ENCODE measurements at regions not wholly inside any gene's neighbourhood (a gene's known extent, or its start where the extent isn't known, plus 50 kb on each side); places are given as distances from the start of the nearest gene placed in this dataset.
A peak's percentile ranks its signal among the peaks of the same experiment; 100 is the strongest.

DNA sequence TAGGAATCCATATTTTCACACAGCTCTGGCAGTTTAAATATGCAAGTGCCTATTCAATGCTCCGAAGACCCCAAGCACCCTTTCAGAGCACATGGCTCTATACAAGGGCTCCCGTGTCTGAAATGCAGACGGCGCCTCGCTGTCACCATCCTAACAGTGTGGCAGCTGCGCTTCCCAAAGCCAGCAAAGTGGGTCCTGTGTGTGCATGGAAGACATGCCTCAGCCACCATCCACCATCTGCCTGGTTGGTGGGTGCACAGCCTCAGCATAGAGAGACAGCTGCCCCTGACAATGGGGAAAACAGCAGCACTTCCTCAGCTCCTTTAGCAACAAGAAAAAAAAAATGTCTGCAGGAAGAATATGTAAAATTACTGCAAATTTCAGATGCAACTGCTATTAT, 218.1 kb downstream of the SP3 start:
- ChIA-PET POLR2A (no interaction called here), CTCF (interaction anchor here (1.1 to 1.9 kb wide), 3 partner anchors 17 to 177 kb away, joined by 3 to 9 read pairs (median 3); no protein-coding TSS in a partner anchor)
- TF ChIP-seq SREBF2 (IDR thresholded peaks at IDR 0.05): no peak
- TF ChIP-seq ZFP36 (IDR thresholded peaks at IDR 0.05; ENCODE audit: borderline replicate concordance, partially characterized antibody): no peak
- no peak for TF ChIP-seq HOXB13 (CRISPR knock-in tag; IDR thresholded peaks at IDR 0.05; ENCODE audit: low read depth)
- no peak for TF ChIP-seq NFE2L2 (conservative IDR thresholded peaks at IDR 0.05; ENCODE audit: low read length)
- TF ChIP-seq BCL3 (IDR thresholded peaks at IDR 0.05): no peak
- no peak for TF ChIP-seq FOSB (CRISPR knock-in tag; IDR thresholded peaks at IDR 0.05)
- no peak for TF ChIP-seq HOXB5 (CRISPR knock-in tag; IDR thresholded peaks at IDR 0.05)
- no peak for TF ChIP-seq RARB (CRISPR knock-in tag; IDR thresholded peaks at IDR 0.05)
- TF ChIP-seq ESRRA (IDR thresholded peaks at IDR 0.05; ENCODE audit: borderline replicate concordance, low read length): no peak
- TF ChIP-seq, protein P1, sequence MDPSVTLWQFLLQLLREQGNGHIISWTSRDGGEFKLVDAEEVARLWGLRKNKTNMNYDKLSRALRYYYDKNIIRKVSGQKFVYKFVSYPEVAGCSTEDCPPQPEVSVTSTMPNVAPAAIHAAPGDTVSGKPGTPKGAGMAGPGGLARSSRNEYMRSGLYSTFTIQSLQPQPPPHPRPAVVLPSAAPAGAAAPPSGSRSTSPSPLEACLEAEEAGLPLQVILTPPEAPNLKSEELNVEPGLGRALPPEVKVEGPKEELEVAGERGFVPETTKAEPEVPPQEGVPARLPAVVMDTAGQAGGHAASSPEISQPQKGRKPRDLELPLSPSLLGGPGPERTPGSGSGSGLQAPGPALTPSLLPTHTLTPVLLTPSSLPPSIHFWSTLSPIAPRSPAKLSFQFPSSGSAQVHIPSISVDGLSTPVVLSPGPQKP (IDR thresholded peaks at IDR 0.05; ENCODE audit: low read depth, low read length): no peak
- no peak for TF ChIP-seq ZNF302 (CRISPR knock-in tag; IDR thresholded peaks at IDR 0.05)
- no peak for TF ChIP-seq MAZ (IDR thresholded peaks at IDR 0.05; ENCODE audit: borderline replicate concordance, low read depth, low read length)
- no peak for TF ChIP-seq PBX3 (IDR thresholded peaks at IDR 0.05)
- no peak for TF ChIP-seq HEYL (CRISPR knock-in tag; IDR thresholded peaks at IDR 0.05)
- TF ChIP-seq, protein P2, sequence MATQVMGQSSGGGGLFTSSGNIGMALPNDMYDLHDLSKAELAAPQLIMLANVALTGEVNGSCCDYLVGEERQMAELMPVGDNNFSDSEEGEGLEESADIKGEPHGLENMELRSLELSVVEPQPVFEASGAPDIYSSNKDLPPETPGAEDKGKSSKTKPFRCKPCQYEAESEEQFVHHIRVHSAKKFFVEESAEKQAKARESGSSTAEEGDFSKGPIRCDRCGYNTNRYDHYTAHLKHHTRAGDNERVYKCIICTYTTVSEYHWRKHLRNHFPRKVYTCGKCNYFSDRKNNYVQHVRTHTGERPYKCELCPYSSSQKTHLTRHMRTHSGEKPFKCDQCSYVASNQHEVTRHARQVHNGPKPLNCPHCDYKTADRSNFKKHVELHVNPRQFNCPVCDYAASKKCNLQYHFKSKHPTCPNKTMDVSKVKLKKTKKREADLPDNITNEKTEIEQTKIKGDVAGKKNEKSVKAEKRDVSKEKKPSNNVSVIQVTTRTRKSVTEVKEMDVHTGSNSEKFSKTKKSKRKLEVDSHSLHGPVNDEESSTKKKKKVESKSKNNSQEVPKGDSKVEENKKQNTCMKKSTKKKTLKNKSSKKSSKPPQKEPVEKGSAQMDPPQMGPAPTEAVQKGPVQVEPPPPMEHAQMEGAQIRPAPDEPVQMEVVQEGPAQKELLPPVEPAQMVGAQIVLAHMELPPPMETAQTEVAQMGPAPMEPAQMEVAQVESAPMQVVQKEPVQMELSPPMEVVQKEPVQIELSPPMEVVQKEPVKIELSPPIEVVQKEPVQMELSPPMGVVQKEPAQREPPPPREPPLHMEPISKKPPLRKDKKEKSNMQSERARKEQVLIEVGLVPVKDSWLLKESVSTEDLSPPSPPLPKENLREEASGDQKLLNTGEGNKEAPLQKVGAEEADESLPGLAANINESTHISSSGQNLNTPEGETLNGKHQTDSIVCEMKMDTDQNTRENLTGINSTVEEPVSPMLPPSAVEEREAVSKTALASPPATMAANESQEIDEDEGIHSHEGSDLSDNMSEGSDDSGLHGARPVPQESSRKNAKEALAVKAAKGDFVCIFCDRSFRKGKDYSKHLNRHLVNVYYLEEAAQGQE (IDR thresholded peaks at IDR 0.05): no peak
- TF ChIP-seq NPAS2 (CRISPR knock-in tag; IDR thresholded peaks at IDR 0.05; ENCODE audit: borderline replicate concordance): no peak
- no peak for TF ChIP-seq EHMT2 (IDR thresholded peaks at IDR 0.05; ENCODE audit: low read depth)
- TF ChIP-seq, protein P3, sequence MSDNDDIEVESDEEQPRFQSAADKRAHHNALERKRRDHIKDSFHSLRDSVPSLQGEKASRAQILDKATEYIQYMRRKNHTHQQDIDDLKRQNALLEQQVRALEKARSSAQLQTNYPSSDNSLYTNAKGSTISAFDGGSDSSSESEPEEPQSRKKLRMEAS (IDR thresholded peaks at IDR 0.05): no peak
- 95% methylated on average over 4 of the region's 6 CpGs for WGBS (ENCODE audit: missing lambda C conversion rate)
- H3K27ac ChIP-seq: no peak overlapping the region
- H3K4me1 ChIP-seq: 0 out of 3 replicates have a peak, but pooled peaks cover 1% of the 10 kb centered on the region
- no peak overlapping the region for H3K4me3 ChIP-seq
- peaks cover 7% of the 10 kb centered on the region; the same call in 1 of the 3 replicates for H3K9me3 ChIP-seq
- ATAC-seq (no peak), DNase-seq (ENCODE audit: low read depth in 1 of 2, low spot score in 1 of 2) (no peak), FAIRE-seq (no peak)
- no peak overlapping the region for H3K4me2 ChIP-seq

DNA sequence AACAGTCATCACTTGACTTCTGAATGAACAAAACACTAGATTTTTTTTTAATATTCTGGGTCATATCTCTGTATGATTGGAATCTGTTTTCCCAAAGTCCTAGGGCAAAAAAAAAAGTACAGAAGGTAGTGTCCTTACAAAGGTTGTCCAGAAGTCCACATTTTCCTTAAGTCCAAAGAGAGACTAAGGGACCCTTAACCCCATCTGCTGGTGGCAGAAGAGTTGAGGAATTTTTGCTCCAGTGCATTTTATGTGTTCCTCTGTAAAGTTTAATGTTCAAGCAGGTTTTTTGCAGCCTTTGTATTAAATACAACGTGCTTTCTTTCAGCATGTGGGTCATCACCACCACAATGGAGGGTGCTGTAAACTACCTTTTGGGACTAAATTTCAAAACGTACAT, 215.9 kb downstream of the SP3 start:
- ChIA-PET CTCF (interaction anchor here (0.9 to 2.4 kb wide), 11 partner anchors 13 to 943 kb away, joined by 3 to 10 read pairs (median 4); no protein-coding TSS in a partner anchor), POLR2A (no interaction called here)
- TF ChIP-seq ATOH8 (CRISPR knock-in tag; IDR thresholded peaks at IDR 0.05; ENCODE audit: low read depth) (no peak), NR3C1 (IDR thresholded peaks at IDR 0.05) (no peak), EHMT2 (IDR thresholded peaks at IDR 0.05; ENCODE audit: low read depth) (no peak), RAD21 (conservative IDR thresholded peaks at IDR 0.05 in 1 of 2, IDR thresholded peaks at IDR 0.05 in 1 of 2) (peak; percentile 73 to 77), SMC3 (IDR thresholded peaks at IDR 0.05) (peak; percentile 87)
- TF ChIP-seq, protein P4, sequence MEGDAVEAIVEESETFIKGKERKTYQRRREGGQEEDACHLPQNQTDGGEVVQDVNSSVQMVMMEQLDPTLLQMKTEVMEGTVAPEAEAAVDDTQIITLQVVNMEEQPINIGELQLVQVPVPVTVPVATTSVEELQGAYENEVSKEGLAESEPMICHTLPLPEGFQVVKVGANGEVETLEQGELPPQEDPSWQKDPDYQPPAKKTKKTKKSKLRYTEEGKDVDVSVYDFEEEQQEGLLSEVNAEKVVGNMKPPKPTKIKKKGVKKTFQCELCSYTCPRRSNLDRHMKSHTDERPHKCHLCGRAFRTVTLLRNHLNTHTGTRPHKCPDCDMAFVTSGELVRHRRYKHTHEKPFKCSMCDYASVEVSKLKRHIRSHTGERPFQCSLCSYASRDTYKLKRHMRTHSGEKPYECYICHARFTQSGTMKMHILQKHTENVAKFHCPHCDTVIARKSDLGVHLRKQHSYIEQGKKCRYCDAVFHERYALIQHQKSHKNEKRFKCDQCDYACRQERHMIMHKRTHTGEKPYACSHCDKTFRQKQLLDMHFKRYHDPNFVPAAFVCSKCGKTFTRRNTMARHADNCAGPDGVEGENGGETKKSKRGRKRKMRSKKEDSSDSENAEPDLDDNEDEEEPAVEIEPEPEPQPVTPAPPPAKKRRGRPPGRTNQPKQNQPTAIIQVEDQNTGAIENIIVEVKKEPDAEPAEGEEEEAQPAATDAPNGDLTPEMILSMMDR (IDR thresholded peaks at IDR 0.05): peak; percentile 61
- no peak for FAIRE-seq
- Histone ChIP-seq H3K4me2 (no peak overlapping the region), H3K4me1 (peaks cover 7% of the 10 kb centered on the region; the same call in 1 of the 3 replicates), H3K9me3 (peaks cover 7% of the 10 kb centered on the region; the same call in 1 of the 3 replicates), H3K27ac (no peak overlapping the region), H3K4me3 (no peak overlapping the region)
- 23% methylated on average over 2 of the region's 2 CpGs for WGBS (ENCODE audit: missing lambda C conversion rate)
- DNase-seq (ENCODE audit: low read depth in 1 of 2, low spot score in 1 of 2): peak; percentile 6 to 53
- ATAC-seq: peak; percentile 65 to 68; a peak in 3 of 6 replicates

Measured in A549 (cell line).